OCI-LY1 (cell line): ENCODE measurements at regions not wholly inside any gene's neighbourhood (a gene's known extent, or its start where the extent isn't known, plus 50 kb on each side); places are given as distances from the start of the nearest gene placed in this dataset.

Experiments used
- H2AFZ ChIP-seq: fragments of 200-600 bp; sonication (generic), shearing (Covaris generic); 2 replicates; pipeline ENCODE4 v1.6.0; 2014; ENCODE audit warnings: antibody characterized with exemption, mild to moderate bottlenecking, low read length
- H3F3A ChIP-seq: fragments of 200-600 bp; sonication (generic), shearing (Covaris generic); 2 replicates; pipeline ENCODE4 v1.6.0; 2014; ENCODE audit warnings: mild to moderate bottlenecking, antibody characterized with exemption, low read length, moderate library complexity; ENCODE audit not compliant: insufficient read depth
- H3K27ac ChIP-seq: fragments of 200-600 bp; sonication (generic); 2 replicates; pipeline ENCODE4 v1.5.1; 2014; ENCODE audit warnings: low read length, mixed run types, mild to moderate bottlenecking, low read depth; ENCODE audit not compliant: poor library complexity, severe bottlenecking
- H3K27me3 ChIP-seq: fragments of 200-600 bp; sonication (generic); 2 replicates; pipeline ENCODE4 v1.6.0; 2014; ENCODE audit warnings: antibody characterized with exemption, mild to moderate bottlenecking, low read length, moderate library complexity; ENCODE audit not compliant: insufficient read depth
- H3K36me3 ChIP-seq: fragments of 200-600 bp; sonication (generic); 2 replicates; pipeline ENCODE4 v1.6.1; 2014; ENCODE audit warnings: mild to moderate bottlenecking, antibody characterized with exemption, low read length, moderate library complexity, mixed read lengths; ENCODE audit not compliant: insufficient read depth
- H3K4me1 ChIP-seq: fragments of 200-600 bp; sonication (generic); 2 replicates; pipeline ENCODE4 v1.5.1; 2014; ENCODE audit warnings: mild to moderate bottlenecking, low read length, moderate library complexity; ENCODE audit not compliant: insufficient read depth, severe bottlenecking
- H3K4me2 ChIP-seq: fragments of 200-600 bp; sonication (generic), shearing (Covaris generic); 2 replicates; pipeline ENCODE4 v1.6.1; 2014; ENCODE audit warnings: low read length
- H3K4me3 ChIP-seq: fragments of 200-600 bp; sonication (generic); 2 replicates; pipeline ENCODE4 v1.5.1; 2014; ENCODE audit warnings: low read length, low read depth, mild to moderate bottlenecking, mixed read lengths; ENCODE audit not compliant: poor library complexity, severe bottlenecking
- H3K79me2 ChIP-seq: fragments of 200-600 bp; shearing (Covaris generic); 2 replicates; pipeline ENCODE4 v1.6.1; 2016; ENCODE audit warnings: mixed run types, low read length, mixed read lengths; ENCODE audit not compliant: insufficient read depth
- H3K9ac ChIP-seq: fragments of 200-600 bp; sonication (generic), shearing (Covaris generic); 2 replicates; pipeline ENCODE4 v1.6.1; 2014; ENCODE audit warnings: mild to moderate bottlenecking, low read length, mixed read lengths
- H3K9me2 ChIP-seq: fragments of 200-600 bp; sonication (generic), shearing (Covaris generic); 2 replicates; pipeline ENCODE4 v1.6.1; 2014; ENCODE audit warnings: low read depth, mild to moderate bottlenecking, low read length, mixed read lengths
- H3K9me3 ChIP-seq: fragments of 200-600 bp; shearing (Covaris generic); 2 replicates; pipeline ENCODE4 v1.6.1; 2014; ENCODE audit warnings: low read length, mixed read lengths
- H4K20me1 ChIP-seq: fragments of 200-600 bp; sonication (generic), shearing (Covaris generic); 2 replicates; pipeline ENCODE4 v1.6.0; 2016; ENCODE audit warnings: mild to moderate bottlenecking, low read length; ENCODE audit not compliant: insufficient read depth
- EZH2 ChIP-seq: fragments of 200-600 bp; sonication (generic), shearing (Covaris generic); IDR thresholded peaks from 2 replicates; pipeline ENCODE4 v1.8.0; 2017; ENCODE audit warnings: borderline replicate concordance, mixed run types, mild to moderate bottlenecking, antibody characterized with exemption, low read length, moderate library complexity, mixed read lengths
- TF ChIP-seq, protein P1 (sequence below): fragments of 200-600 bp; sonication (generic), shearing (Covaris generic); IDR thresholded peaks from 2 replicates; pipeline ENCODE4 v1.5.1; 2017; ENCODE audit warnings: mild to moderate bottlenecking, antibody characterized with exemption, low read length, moderate library complexity, mixed read lengths

GRCh38 chr12:66848967-66849366, 170.1 kb upstream of the GRIP1 start:
- no peaks in the 10 kb centered on the region for H3K27me3 ChIP-seq
- H3K4me1 ChIP-seq, result no peaks in the 10 kb centered on the region
- H3K9me3 ChIP-seq, result no peaks in the 10 kb centered on the region
- no peaks in the 10 kb centered on the region for H3K36me3 ChIP-seq
- no peaks in the 10 kb centered on the region for H4K20me1 ChIP-seq
- no peak overlapping the region for H3K27ac ChIP-seq
- H2AFZ ChIP-seq, result no peak overlapping the region
- H3K9ac ChIP-seq, result no peak overlapping the region
- H3K4me2 ChIP-seq, result no peak overlapping the region
- H3F3A ChIP-seq, result no peaks in the 10 kb centered on the region
- H3K4me3 ChIP-seq, result no peak overlapping the region
- TF ChIP-seq, protein P1, sequence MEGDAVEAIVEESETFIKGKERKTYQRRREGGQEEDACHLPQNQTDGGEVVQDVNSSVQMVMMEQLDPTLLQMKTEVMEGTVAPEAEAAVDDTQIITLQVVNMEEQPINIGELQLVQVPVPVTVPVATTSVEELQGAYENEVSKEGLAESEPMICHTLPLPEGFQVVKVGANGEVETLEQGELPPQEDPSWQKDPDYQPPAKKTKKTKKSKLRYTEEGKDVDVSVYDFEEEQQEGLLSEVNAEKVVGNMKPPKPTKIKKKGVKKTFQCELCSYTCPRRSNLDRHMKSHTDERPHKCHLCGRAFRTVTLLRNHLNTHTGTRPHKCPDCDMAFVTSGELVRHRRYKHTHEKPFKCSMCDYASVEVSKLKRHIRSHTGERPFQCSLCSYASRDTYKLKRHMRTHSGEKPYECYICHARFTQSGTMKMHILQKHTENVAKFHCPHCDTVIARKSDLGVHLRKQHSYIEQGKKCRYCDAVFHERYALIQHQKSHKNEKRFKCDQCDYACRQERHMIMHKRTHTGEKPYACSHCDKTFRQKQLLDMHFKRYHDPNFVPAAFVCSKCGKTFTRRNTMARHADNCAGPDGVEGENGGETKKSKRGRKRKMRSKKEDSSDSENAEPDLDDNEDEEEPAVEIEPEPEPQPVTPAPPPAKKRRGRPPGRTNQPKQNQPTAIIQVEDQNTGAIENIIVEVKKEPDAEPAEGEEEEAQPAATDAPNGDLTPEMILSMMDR, result no peak
- no peak for TF ChIP-seq EZH2
- no peaks in the 10 kb centered on the region for H3K79me2 ChIP-seq
- no peaks in the 10 kb centered on the region for H3K9me2 ChIP-seq

DNA sequence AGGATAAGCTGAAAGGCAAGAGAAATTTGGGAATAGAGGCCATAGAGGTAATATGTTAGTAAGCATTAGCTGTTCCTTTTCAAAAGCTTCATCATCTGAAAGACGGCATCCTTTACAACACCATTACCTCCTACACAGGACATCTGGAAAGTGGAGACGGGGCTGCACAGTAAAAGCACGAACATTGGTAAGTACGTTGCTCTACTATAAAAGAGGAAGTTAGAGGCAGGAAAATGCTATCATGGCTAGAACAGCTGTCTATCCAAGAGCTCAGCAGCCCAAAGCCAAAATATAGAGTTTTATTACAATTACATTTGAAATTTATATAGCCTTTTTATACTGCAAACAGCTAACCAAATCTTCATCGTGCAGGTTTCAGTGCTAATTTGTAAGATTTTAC, 172.3 kb upstream of the GRIP1 start:
- H3K4me1 ChIP-seq, result no peaks in the 10 kb centered on the region
- H3F3A ChIP-seq, result no peaks in the 10 kb centered on the region
- no peak for TF ChIP-seq EZH2
- TF ChIP-seq, protein P1, result no peak
- no peak overlapping the region for H3K4me2 ChIP-seq
- no peaks in the 10 kb centered on the region for H3K36me3 ChIP-seq
- no peak overlapping the region for H2AFZ ChIP-seq
- no peaks in the 10 kb centered on the region for H3K27me3 ChIP-seq
- no peak overlapping the region for H3K27ac ChIP-seq
- H3K4me3 ChIP-seq, result no peak overlapping the region
- H3K9ac ChIP-seq, result no peak overlapping the region
- H4K20me1 ChIP-seq, result no peaks in the 10 kb centered on the region
- H3K79me2 ChIP-seq, result no peaks in the 10 kb centered on the region
- no peaks in the 10 kb centered on the region for H3K9me3 ChIP-seq
- H3K9me2 ChIP-seq, result no peaks in the 10 kb centered on the region

GRCh38 chr12:66852091-66852490, 173.2 kb upstream of the GRIP1 start:
- no peaks in the 10 kb centered on the region for H4K20me1 ChIP-seq
- H3K9ac ChIP-seq, result no peak overlapping the region
- no peak overlapping the region for H3K27ac ChIP-seq
- H3K9me2 ChIP-seq, result no peaks in the 10 kb centered on the region
- no peaks in the 10 kb centered on the region for H3K36me3 ChIP-seq
- H3K79me2 ChIP-seq, result no peaks in the 10 kb centered on the region
- H3K4me1 ChIP-seq, result no peaks in the 10 kb centered on the region
- no peak overlapping the region for H3K4me3 ChIP-seq
- H3K27me3 ChIP-seq, result no peaks in the 10 kb centered on the region
- H3F3A ChIP-seq, result no peaks in the 10 kb centered on the region
- H3K4me2 ChIP-seq, result no peak overlapping the region
- H3K9me3 ChIP-seq, result no peaks in the 10 kb centered on the region
- no peak overlapping the region for H2AFZ ChIP-seq
- TF ChIP-seq EZH2, result no peak
- TF ChIP-seq, protein P1, result no peak
